AG04450 (cell line): ENCODE measurements at regions not wholly inside any gene's neighbourhood (a gene's known extent, or its start where the extent isn't known, plus 50 kb on each side); places are given as distances from the start of the nearest gene placed in this dataset.

Experiments used
- CTCF ChIA-PET: fragments of 300-600, 350-600 bp; formaldehyde crosslinking; extraction: SDS; loops from one replicate; lab custom pipeline; 2022; ENCODE audit warnings: antibody characterized with exemption, inconsistent platforms; lab: Charles Lee
- POLR2A ChIA-PET: fragments of 350-600 bp; formaldehyde crosslinking; extraction: SDS; loops from one replicate; lab custom pipeline; 2021; ENCODE audit warnings: antibody characterized with exemption, inconsistent platforms; lab: Yijun Ruan, JAX
- DNase-seq: peaks from one replicate; pipeline ENCODE4 v3.0.0-alpha.2; 2011; ENCODE audit warnings: low read depth, low spot score
- H3K27ac ChIP-seq: one replicate; pipeline ENCODE4 v1.5.1; 2012; ENCODE audit warnings: low read depth, low read length, control low read depth
- H3K27me3 ChIP-seq: one replicate; pipeline ENCODE4 v1.6.0; 2012; ENCODE audit warnings: low read length; ENCODE audit not compliant: control insufficient read depth, insufficient read depth
- H3K4me3 ChIP-seq: 2 replicates; pipeline ENCODE4 v1.5.1; 2011; ENCODE audit warnings: mild to moderate bottlenecking, low read depth, low read length, control low read depth
- H3K9me3 ChIP-seq: 2 replicates; pipeline ENCODE4 v1.5.1; 2012; ENCODE audit warnings: low read length; ENCODE audit not compliant: control insufficient read depth, insufficient read depth
- TF ChIP-seq, protein P1 (sequence below): IDR thresholded peaks from 2 replicates; pipeline ENCODE4 v1.5.1; 2011; ENCODE audit warnings: low read depth, low read length, control low read depth, inconsistent platforms

- H3K27ac ChIP-seq: no peak overlapping the region
- ChIA-PET POLR2A (no interaction called here), CTCF (no interaction called here)
- no peaks in the 10 kb centered on the region for H3K27me3 ChIP-seq
- TF ChIP-seq, protein P1, sequence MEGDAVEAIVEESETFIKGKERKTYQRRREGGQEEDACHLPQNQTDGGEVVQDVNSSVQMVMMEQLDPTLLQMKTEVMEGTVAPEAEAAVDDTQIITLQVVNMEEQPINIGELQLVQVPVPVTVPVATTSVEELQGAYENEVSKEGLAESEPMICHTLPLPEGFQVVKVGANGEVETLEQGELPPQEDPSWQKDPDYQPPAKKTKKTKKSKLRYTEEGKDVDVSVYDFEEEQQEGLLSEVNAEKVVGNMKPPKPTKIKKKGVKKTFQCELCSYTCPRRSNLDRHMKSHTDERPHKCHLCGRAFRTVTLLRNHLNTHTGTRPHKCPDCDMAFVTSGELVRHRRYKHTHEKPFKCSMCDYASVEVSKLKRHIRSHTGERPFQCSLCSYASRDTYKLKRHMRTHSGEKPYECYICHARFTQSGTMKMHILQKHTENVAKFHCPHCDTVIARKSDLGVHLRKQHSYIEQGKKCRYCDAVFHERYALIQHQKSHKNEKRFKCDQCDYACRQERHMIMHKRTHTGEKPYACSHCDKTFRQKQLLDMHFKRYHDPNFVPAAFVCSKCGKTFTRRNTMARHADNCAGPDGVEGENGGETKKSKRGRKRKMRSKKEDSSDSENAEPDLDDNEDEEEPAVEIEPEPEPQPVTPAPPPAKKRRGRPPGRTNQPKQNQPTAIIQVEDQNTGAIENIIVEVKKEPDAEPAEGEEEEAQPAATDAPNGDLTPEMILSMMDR: no peak
- H3K4me3 ChIP-seq: no peak overlapping the region
- no peaks in the 10 kb centered on the region for H3K9me3 ChIP-seq
- no peak for DNase-seq
Observed at GRCh38 chr5:62690421-62690820, 111.8 kb downstream of the LRRC70 start.

DNA sequence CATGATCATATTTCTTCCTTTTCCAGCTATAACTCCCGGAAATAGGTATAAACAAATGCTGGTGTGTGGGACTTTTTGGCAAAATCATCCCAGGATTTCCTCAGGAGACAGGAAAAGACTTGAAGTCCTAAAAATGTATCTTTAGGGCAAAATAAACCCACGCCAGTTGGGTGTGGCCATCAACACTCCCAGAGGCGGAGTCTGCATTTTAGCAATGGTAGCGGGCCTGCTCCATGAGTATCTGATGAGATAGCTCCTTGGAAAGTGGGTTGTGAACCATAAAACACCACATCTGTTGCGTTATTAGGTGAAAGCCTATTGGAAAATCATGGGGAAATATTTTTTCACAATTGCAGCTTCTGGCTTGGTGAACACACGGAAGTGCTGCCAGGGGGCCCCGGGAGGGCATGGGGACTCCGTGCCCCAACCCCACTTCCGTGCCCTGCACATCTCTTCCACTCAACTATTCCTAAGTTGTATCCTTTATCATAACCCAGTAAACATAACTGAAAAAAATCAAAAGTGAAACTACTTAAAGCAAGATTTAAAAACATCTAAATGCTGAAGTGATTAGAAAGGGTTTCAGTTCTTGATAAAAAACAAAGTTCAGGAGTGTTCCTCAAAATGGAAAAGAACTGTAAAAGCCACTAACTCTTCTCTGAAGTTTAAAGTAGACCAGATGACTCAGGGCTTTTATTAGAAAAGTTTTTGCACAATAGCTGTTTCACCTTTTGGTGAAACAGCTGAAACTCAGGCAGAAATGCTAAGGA lies 111.2 kb downstream of the LRRC70 start:
- Histone ChIP-seq H3K4me3 (no peak overlapping the region), H3K9me3 (no peaks in the 10 kb centered on the region), H3K27ac (no peak overlapping the region), H3K27me3 (no peaks in the 10 kb centered on the region)
- no peak for DNase-seq
- POLR2A ChIA-PET: no interaction called here
- TF ChIP-seq, protein P1: no peak
- CTCF ChIA-PET: no interaction called here

GRCh38 chr5:62686692-62687091 lies 108.1 kb downstream of the LRRC70 start:
- no peak for DNase-seq
- Histone ChIP-seq H3K27ac (no peak overlapping the region), H3K4me3 (no peak overlapping the region), H3K9me3 (no peaks in the 10 kb centered on the region), H3K27me3 (no peaks in the 10 kb centered on the region)
- ChIA-PET CTCF (no interaction called here), POLR2A (no interaction called here)
- TF ChIP-seq, protein P1: no peak

DNA sequence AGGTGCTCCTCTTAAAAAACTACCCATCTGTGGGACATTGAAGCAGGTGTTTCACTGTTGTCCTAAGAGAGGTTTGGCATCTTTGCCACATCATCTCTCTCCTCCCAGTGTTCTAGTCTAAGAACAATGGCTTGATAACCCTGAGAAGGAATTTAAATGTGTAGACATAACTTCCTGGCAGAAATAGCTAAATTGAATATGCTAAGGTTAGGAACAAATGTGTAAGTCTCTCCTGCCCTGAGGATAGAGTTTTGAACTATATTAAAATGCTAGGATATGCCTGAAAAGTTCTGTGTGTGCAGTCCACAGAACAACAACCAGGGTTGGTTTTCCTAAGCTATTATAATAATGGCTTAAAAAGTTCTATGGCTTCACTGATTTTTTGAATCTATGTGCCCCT lies 106.6 kb downstream of the LRRC70 start:
- Histone ChIP-seq H3K4me3 (no peak overlapping the region), H3K9me3 (no peaks in the 10 kb centered on the region), H3K27me3 (no peaks in the 10 kb centered on the region), H3K27ac (no peak overlapping the region)
- ChIA-PET POLR2A (no interaction called here), CTCF (interaction anchor here (1.1 kb wide), 1 partner anchor 225 kb away, joined by 3 read pairs; no protein-coding TSS in a partner anchor)
- TF ChIP-seq, protein P1: no peak
- no peak for DNase-seq

- Histone ChIP-seq H3K4me3 (no peak overlapping the region), H3K27me3 (no peaks in the 10 kb centered on the region), H3K27ac (no peak overlapping the region), H3K9me3 (no peaks in the 10 kb centered on the region)
- TF ChIP-seq, protein P1: no peak
- no peak for DNase-seq
- POLR2A ChIA-PET: no interaction called here
- CTCF ChIA-PET: no interaction called here
Observed at GRCh38 chr5:62684310-62684709, 105.7 kb downstream of the LRRC70 start.
